ENCODE measurements at regions not wholly inside any gene's neighbourhood (a gene's known extent, or its start where the extent isn't known, plus 50 kb on each side); places are given as distances from the start of the nearest gene placed in this dataset.

DNA sequence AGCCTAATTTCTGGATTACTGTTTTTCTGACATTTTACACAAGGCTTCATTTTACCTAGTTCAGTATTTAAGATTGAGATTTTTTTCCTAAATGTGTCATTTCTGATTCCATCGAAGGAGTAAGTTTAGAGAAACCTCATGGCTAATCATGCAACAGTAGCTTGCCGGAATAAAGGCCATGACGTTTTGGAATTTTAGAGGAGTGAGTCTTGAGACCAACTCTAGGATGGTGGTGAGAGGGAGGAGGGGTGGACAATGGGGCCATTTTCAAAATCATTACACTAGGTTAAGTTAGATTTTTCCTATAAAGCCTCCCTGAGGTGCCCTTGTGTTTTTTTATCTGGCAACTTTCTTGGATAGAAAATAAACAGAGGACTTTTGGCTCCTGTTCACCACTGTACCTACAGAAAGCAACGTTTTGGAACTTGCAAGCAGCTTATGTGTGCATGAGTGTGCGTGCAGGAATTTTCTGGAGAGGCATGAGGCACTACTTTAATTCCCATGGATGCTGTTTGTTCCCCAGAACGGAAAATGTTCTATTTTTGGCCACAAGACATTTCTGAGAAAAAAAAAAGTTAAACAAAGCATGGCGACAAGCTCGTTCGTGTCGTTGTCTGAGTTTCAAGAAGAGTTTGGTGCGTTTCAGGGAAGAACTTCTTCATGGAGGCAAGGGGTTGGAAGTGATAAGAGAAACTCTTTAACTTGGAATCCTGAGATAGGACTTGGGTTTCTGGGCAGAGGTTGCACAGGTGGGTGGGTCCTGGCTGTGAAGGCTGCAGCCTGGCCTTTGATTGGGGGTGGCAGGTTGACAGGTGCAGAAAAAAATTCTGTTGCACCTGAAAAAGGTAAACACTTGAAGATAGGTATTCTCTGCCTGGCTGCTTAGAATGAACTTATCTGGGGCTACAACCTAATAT, 178.1 kb downstream of the PTEN start:
- H3K4ac ChIP-seq (ENCODE audit: low read depth, low read length) = no peak overlapping the region
- DNase-seq = no peak
- H3K56ac ChIP-seq (ENCODE audit: low read length) = no peak overlapping the region
- no peak overlapping the region for H2AK5ac ChIP-seq (ENCODE audit: low read length)
- no peaks in the 10 kb centered on the region for H3K4me1 ChIP-seq (ENCODE audit: control insufficient read depth, low read depth, low read length)
- H3K4me3 ChIP-seq (ENCODE audit: low read length) = no peak overlapping the region
- H3K27me3 ChIP-seq (ENCODE audit: insufficient read depth, low read length, poor library complexity) = no peaks in the 10 kb centered on the region
- H2BK5ac ChIP-seq (ENCODE audit: low read length) = no peak overlapping the region
- no peaks in the 10 kb centered on the region for H3K79me1 ChIP-seq (ENCODE audit: low read length)
- WGBS (ENCODE audit: extremely low coverage, insufficient coverage, low lambda C conversion rate) = no CpG with 5 or more reads among the region's 11 CpGs
- H3K9ac ChIP-seq (ENCODE audit: low read length) = no peak overlapping the region
- no peak overlapping the region for H3K18ac ChIP-seq (ENCODE audit: low read length)
- H3K23ac ChIP-seq (ENCODE audit: low read length) = no peak overlapping the region
- no peak overlapping the region for H3K4me2 ChIP-seq (ENCODE audit: low read length)
- no peaks in the 10 kb centered on the region for H3K36me3 ChIP-seq (ENCODE audit: control insufficient read depth, insufficient read depth, low read length)
- no peak overlapping the region for H2BK15ac ChIP-seq (replicated peaks; ENCODE audit: low read depth)
- no peak overlapping the region for H4K5ac ChIP-seq (ENCODE audit: low read length)
- H2BK120ac ChIP-seq (ENCODE audit: low read depth, low read length) = no peak overlapping the region
- no peak overlapping the region for H4K8ac ChIP-seq (ENCODE audit: low read depth, low read length)
- H3K79me2 ChIP-seq (ENCODE audit: control insufficient read depth, insufficient read depth, low read length) = no peaks in the 10 kb centered on the region
- no peak overlapping the region for H3K27ac ChIP-seq (ENCODE audit: low read depth, low read length)

DNA sequence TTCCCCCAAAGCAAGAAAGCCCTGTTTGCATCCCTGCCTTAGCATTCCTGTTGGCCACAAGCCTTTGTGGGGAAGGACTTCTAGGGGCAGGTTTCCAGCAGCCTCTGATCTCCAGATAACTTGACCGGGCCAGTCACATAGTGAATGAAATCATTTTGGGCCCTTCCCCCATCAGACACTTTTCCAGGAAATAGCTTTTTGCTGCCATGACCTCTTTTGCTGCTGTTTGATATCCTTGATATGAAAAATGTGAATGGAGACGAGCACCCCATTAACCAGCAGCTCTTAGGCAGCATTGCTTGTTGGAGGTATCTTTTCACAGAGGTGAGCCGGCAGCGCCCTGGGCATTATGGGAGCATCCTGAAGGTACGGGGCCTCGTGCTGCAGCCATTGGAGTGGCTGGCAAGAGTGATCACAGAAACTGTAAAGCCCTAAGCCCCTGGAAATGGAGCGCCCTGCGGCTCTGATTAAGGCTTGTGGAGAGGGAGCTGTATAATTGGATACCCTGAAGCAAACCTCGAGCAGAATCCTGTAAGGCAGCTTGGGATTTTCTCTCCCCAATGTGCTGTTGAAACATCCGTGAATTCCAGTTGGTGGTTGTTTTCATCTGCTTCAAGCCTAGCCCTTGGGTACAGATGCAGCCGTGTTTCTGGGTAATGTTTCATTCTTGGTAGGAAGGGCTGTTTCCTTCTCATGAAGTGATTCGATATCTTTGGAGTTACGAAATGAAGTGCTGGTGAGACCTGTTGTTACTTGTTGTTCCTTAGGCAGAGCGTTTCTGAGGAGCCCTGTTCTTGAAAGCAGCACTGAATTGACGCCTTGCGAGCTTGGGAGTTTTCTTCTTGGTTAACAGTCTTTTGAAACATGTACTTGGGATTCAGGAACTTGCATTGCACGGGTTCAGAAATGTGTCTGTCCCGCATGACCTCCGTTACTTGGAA, 179.0 kb downstream of the PTEN start:
- H3K27me3 ChIP-seq (ENCODE audit: insufficient read depth, low read length, poor library complexity) = no peaks in the 10 kb centered on the region
- no peaks in the 10 kb centered on the region for H3K79me2 ChIP-seq (ENCODE audit: control insufficient read depth, insufficient read depth, low read length)
- no peak overlapping the region for H2BK15ac ChIP-seq (replicated peaks; ENCODE audit: low read depth)
- H3K4ac ChIP-seq (ENCODE audit: low read depth, low read length) = no peak overlapping the region
- no peak overlapping the region for H3K18ac ChIP-seq (ENCODE audit: low read length)
- no peaks in the 10 kb centered on the region for H3K36me3 ChIP-seq (ENCODE audit: control insufficient read depth, insufficient read depth, low read length)
- H3K4me1 ChIP-seq (ENCODE audit: control insufficient read depth, low read depth, low read length) = no peaks in the 10 kb centered on the region
- H3K56ac ChIP-seq (ENCODE audit: low read length) = no peak overlapping the region
- H4K5ac ChIP-seq (ENCODE audit: low read length) = no peak overlapping the region
- no peaks in the 10 kb centered on the region for H3K79me1 ChIP-seq (ENCODE audit: low read length)
- no CpG with 5 or more reads among the region's 19 CpGs for WGBS (ENCODE audit: extremely low coverage, insufficient coverage, low lambda C conversion rate)
- H2AK5ac ChIP-seq (ENCODE audit: low read length) = no peak overlapping the region
- H3K27ac ChIP-seq (ENCODE audit: low read depth, low read length) = no peak overlapping the region
- no peak overlapping the region for H2BK120ac ChIP-seq (ENCODE audit: low read depth, low read length)
- H3K4me2 ChIP-seq (ENCODE audit: low read length) = no peak overlapping the region
- no peak overlapping the region for H3K4me3 ChIP-seq (ENCODE audit: low read length)
- H3K9ac ChIP-seq (ENCODE audit: low read length) = no peak overlapping the region
- no peak overlapping the region for H3K23ac ChIP-seq (ENCODE audit: low read length)
- no peak overlapping the region for H2BK5ac ChIP-seq (ENCODE audit: low read length)
- H4K8ac ChIP-seq (ENCODE audit: low read depth, low read length) = peak overlapping the region; percentile 66
- peak; percentile 53 for DNase-seq

DNA sequence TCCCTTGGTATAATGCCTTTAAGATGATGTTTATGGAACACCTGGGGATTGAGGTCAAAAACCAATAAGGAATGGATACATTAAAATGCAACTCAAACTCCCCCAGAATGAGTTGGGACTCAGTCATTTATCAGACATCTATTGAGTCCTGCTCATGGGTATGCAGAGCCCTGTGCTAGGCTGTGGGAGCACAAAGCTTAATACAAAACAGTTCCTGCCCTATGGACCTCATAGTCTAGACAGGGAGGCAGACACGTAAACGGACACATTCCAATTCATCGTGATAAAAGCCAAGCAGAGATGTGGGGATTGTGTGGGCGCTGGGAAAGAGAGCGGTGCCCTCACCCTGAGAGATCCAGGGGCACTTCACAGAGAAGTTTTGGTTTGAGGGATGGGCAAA, 181.7 kb downstream of the PTEN start:
- Histone ChIP-seq H3K23ac (ENCODE audit: low read length) (no peak overlapping the region), H4K8ac (ENCODE audit: low read depth, low read length) (no peak overlapping the region), H3K9ac (ENCODE audit: low read length) (no peak overlapping the region), H2AK5ac (ENCODE audit: low read length) (no peak overlapping the region), H4K5ac (ENCODE audit: low read length) (no peak overlapping the region), H3K79me2 (ENCODE audit: control insufficient read depth, insufficient read depth, low read length) (no peaks in the 10 kb centered on the region), H2BK5ac (ENCODE audit: low read length) (no peak overlapping the region), H3K4me2 (ENCODE audit: low read length) (no peak overlapping the region), H3K4ac (ENCODE audit: low read depth, low read length) (no peak overlapping the region), H3K18ac (ENCODE audit: low read length) (no peak overlapping the region), H3K4me3 (ENCODE audit: low read length) (no peak overlapping the region), H3K79me1 (ENCODE audit: low read length) (no peaks in the 10 kb centered on the region), H3K36me3 (ENCODE audit: control insufficient read depth, insufficient read depth, low read length) (no peaks in the 10 kb centered on the region), H3K27me3 (ENCODE audit: insufficient read depth, low read length, poor library complexity) (no peaks in the 10 kb centered on the region), H3K27ac (ENCODE audit: low read depth, low read length) (no peak overlapping the region), H3K56ac (ENCODE audit: low read length) (no peak overlapping the region), H2BK15ac (replicated peaks; ENCODE audit: low read depth) (no peak overlapping the region), H3K4me1 (ENCODE audit: control insufficient read depth, low read depth, low read length) (no peaks in the 10 kb centered on the region), H2BK120ac (ENCODE audit: low read depth, low read length) (no peak overlapping the region)
- no CpG with 5 or more reads among the region's 5 CpGs for WGBS (ENCODE audit: extremely low coverage, insufficient coverage, low lambda C conversion rate)
- DNase-seq = no peak

DNA sequence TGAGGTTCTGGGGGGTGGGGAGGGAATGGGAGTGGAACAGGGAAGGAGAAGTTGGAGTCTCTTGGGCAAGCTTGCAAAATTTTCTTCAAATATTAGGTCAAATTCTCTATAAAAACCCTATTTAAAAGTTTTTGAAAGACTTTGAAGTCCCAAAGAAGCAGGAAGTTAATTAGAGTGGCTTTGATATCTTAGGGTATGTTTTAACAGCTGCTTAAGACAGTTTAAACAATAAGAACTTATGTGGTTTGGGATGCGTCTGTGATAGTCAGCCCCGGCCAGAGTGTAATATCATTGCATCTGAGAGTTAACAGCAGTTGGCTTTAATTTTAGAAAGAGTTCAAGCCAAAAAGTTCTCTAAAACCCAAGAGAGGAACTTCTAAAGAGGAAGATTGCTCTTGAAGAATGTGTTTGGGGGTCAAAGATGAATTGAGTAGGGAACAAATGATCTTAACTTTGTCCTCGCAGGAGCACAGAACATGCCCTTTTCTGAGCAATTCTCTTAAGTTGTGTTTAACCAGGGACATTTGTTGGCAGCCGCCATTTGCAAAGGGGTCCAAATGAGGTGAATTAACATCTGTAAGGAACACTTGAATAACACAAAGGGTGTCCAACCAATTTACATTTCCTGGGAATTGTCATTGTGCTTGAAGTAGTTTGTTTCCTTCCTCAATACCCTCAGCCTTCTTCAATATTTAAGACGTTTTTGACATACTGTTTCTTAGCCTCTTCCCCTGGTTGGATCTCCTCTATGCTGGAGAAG, 182.4 kb downstream of the PTEN start:
- Histone ChIP-seq H4K5ac (ENCODE audit: low read length) (no peak overlapping the region), H3K4me1 (ENCODE audit: control insufficient read depth, low read depth, low read length) (no peaks in the 10 kb centered on the region), H3K18ac (ENCODE audit: low read length) (no peak overlapping the region), H3K4me2 (ENCODE audit: low read length) (no peak overlapping the region), H3K23ac (ENCODE audit: low read length) (no peak overlapping the region), H3K79me2 (ENCODE audit: control insufficient read depth, insufficient read depth, low read length) (no peaks in the 10 kb centered on the region), H2BK120ac (ENCODE audit: low read depth, low read length) (no peak overlapping the region), H3K9ac (ENCODE audit: low read length) (no peak overlapping the region), H3K56ac (ENCODE audit: low read length) (no peak overlapping the region), H3K27me3 (ENCODE audit: insufficient read depth, low read length, poor library complexity) (no peaks in the 10 kb centered on the region), H2BK5ac (ENCODE audit: low read length) (no peak overlapping the region), H3K36me3 (ENCODE audit: control insufficient read depth, insufficient read depth, low read length) (no peaks in the 10 kb centered on the region), H3K79me1 (ENCODE audit: low read length) (no peaks in the 10 kb centered on the region), H3K4me3 (ENCODE audit: low read length) (no peak overlapping the region), H4K8ac (ENCODE audit: low read depth, low read length) (no peak overlapping the region), H3K4ac (ENCODE audit: low read depth, low read length) (no peak overlapping the region), H3K27ac (ENCODE audit: low read depth, low read length) (no peak overlapping the region), H2BK15ac (replicated peaks; ENCODE audit: low read depth) (no peak overlapping the region), H2AK5ac (ENCODE audit: low read length) (no peak overlapping the region)
- no peak for DNase-seq
- WGBS (ENCODE audit: extremely low coverage, insufficient coverage, low lambda C conversion rate) = no CpG with 5 or more reads among the region's 5 CpGs

DNA sequence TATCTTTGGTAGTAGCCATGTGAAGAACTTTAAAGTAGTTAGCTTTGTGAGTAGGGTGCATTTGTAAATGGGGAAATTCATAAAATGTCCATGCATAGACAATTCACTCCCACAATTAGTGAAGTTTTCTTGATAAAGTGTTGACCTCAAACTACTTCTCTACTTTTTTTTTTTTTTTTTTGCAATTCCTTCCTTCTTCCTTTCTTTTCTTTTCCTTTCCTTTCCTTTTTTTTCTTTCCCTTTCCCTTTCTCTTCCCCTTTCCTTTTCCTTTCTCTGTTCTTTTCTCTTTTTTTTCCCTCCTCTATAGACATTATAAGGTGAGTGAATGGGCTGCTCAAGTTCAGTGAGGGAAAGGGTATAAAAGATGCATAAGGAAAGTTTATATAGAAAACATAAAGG, 184.2 kb downstream of the PTEN start:
- Histone ChIP-seq H2AK5ac (ENCODE audit: low read length) (no peak overlapping the region), H3K4me1 (ENCODE audit: control insufficient read depth, low read depth, low read length) (no peaks in the 10 kb centered on the region)

More for the DNA sequence above, 184.2 kb downstream of the PTEN start:
- H3K18ac ChIP-seq (ENCODE audit: low read length) = no peak overlapping the region
- H3K23ac ChIP-seq (ENCODE audit: low read length) = no peak overlapping the region
- H3K9ac ChIP-seq (ENCODE audit: low read length) = no peak overlapping the region
- H2BK5ac ChIP-seq (ENCODE audit: low read length) = no peak overlapping the region
- H3K4ac ChIP-seq (ENCODE audit: low read depth, low read length) = no peak overlapping the region
- H3K36me3 ChIP-seq (ENCODE audit: control insufficient read depth, insufficient read depth, low read length) = no peaks in the 10 kb centered on the region
- DNase-seq = no peak
- no peak overlapping the region for H3K4me2 ChIP-seq (ENCODE audit: low read length)
- no peak overlapping the region for H3K27ac ChIP-seq (ENCODE audit: low read depth, low read length)
- H2BK15ac ChIP-seq (replicated peaks; ENCODE audit: low read depth) = no peak overlapping the region
- H3K4me3 ChIP-seq (ENCODE audit: low read length) = no peak overlapping the region
- H3K79me2 ChIP-seq (ENCODE audit: control insufficient read depth, insufficient read depth, low read length) = no peaks in the 10 kb centered on the region
- no peak overlapping the region for H4K5ac ChIP-seq (ENCODE audit: low read length)
- no peak overlapping the region for H4K8ac ChIP-seq (ENCODE audit: low read depth, low read length)
- H3K56ac ChIP-seq (ENCODE audit: low read length) = no peak overlapping the region
- no peaks in the 10 kb centered on the region for H3K27me3 ChIP-seq (ENCODE audit: insufficient read depth, low read length, poor library complexity)
- H3K79me1 ChIP-seq (ENCODE audit: low read length) = no peaks in the 10 kb centered on the region
- no peak overlapping the region for H2BK120ac ChIP-seq (ENCODE audit: low read depth, low read length)

All from mesendoderm (in vitro differentiated cells).